H1 (cell line): ENCODE measurements at regions not wholly inside any gene's neighbourhood (a gene's known extent, or its start where the extent isn't known, plus 50 kb on each side); places are given as distances from the start of the nearest gene placed in this dataset.

ENCODE experiments used
- BACH1 ChIP-seq: IDR thresholded peaks from 2 replicates; pipeline ENCODE4 v1.6.1; 2012; ENCODE audit warnings: low read length, improper control_type of control experiment
- CHD2 ChIP-seq: IDR thresholded peaks from 2 replicates; pipeline ENCODE4 v1.6.1; 2012; ENCODE audit warnings: low read length, improper control_type of control experiment
- JUND ChIP-seq: IDR thresholded peaks from 2 replicates; pipeline ENCODE4 v1.6.1; 2011; ENCODE audit warnings: mild to moderate bottlenecking, improper control_type of control experiment, low read length
- RNF2 ChIP-seq: fragments of 200-900, 300-1000 bp; sonication (generic); IDR thresholded peaks from 2 replicates; pipeline ENCODE4 v1.7.1; 2016; ENCODE audit warnings: borderline replicate concordance, low read depth, mild to moderate bottlenecking, antibody characterized with exemption, low read length; ENCODE audit not compliant: poor library complexity, severe bottlenecking; ENCODE audit errors: missing control alignments
- ZNF274 ChIP-seq: IDR thresholded peaks from 2 replicates; pipeline ENCODE4 v1.7.0; 2012; ENCODE audit warnings: low read length, borderline replicate concordance; ENCODE audit errors: extremely low read depth

DNA sequence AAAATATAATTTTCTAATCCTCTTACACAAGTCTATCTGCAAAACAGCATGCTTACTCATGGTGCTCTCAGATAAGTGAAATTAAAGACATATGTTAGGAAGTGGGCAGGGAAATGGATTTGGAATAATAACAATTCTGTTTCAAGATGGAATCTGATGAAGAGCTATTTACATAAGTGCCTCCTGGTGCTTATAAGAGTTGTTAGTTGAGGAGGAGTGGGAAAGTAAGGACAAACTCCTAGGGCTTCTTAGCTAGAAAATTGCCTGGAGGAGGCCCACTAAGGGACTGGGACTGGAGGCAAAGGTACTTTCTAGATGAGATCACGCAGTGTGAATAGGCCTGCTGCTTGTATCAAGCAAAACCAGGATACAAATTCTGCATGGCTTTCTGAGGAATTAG lies 939.8 kb downstream of the GLUD2 start (continued):
- TF ChIP-seq ZNF274 (no peak), BACH1 (no peak), CHD2 (no peak), JUND (no peak), RNF2 (no peak)
